Uterus (tissue), 3 donors: ENCODE measurements at regions not wholly inside any gene's neighbourhood (a gene's known extent, or its start where the extent isn't known, plus 50 kb on each side); places are given as distances from the start of the nearest gene placed in this dataset.

Experiments
- DNase-seq, 2 donors: peaks; one replicate each; pipeline ENCODE4 v3.0.0-alpha.2; 2019 to 2020
- H3K27ac ChIP-seq, 2 donors: fragments of 200-600 bp; sonication (generic); 1 replicate in 1 of 2; 2 replicates in 1 of 2; pipeline ENCODE4 v1.5.1; 2016 to 2018
- H3K27me3 ChIP-seq, 2 donors: fragments of 200-600 bp; sonication (generic); one replicate each; pipeline ENCODE4 v1.5.1; 2018 to 2019; ENCODE audit warnings: control low read depth in 1 of 2
- H3K36me3 ChIP-seq, 2 donors: fragments of 200-600 bp; sonication (generic); one replicate each; pipeline ENCODE4 v1.5.1; 2019; ENCODE audit warnings: control low read depth in 1 of 2
- H3K4me1 ChIP-seq, 2 donors: fragments of 200-600 bp; sonication (generic); one replicate each; pipeline ENCODE4 v1.5.1; 2018 to 2019; ENCODE audit warnings: control low read depth in 1 of 2
- H3K4me3 ChIP-seq, 2 donors: fragments of 200-600 bp; sonication (generic); 1 replicate in 1 of 2; 2 replicates in 1 of 2; pipeline ENCODE4 v1.5.1; 2018 to 2019; ENCODE audit warnings: mild to moderate bottlenecking in 1 of 2
- H3K9me3 ChIP-seq, 2 donors: fragments of 200-600 bp; sonication (generic); one replicate each; pipeline ENCODE4 v1.5.1; 2019; ENCODE audit warnings: control low read depth in 1 of 2
- CTCF ChIP-seq, 4 experiments: fragments of 200-600 bp in 2 of 4; fragments of 450-650 bp in 2 of 4; sonication (generic) in 2 of 4; IDR thresholded peaks; one replicate each; pipeline ENCODE4 v1.5.1; 2016 to 2019; ENCODE audit warnings: antibody characterized with exemption in 4 of 4, mild to moderate bottlenecking in 2 of 4, moderate library complexity in 1 of 4
- POLR2A ChIP-seq, 2 donors: fragments of 450-650 bp; IDR thresholded peaks; one replicate each; pipeline ENCODE4 v1.6.1; 2016; ENCODE audit warnings: antibody characterized with exemption in 2 of 2, mild to moderate bottlenecking in 1 of 2, moderate library complexity in 1 of 2
- intact Hi-C: fragments of 100-400 bp; cut with DNase I; formaldehyde crosslinking; loops from one replicate; pipeline ENCODE4 v1.15.1; 2023; ENCODE audit warnings: low total_unique reads
- donor health status: DM: yes; HTN: yes; CAD: no.

- Histone ChIP-seq H3K27ac (no peak overlapping the region), H3K9me3 (no peaks in the 10 kb centered on the region), H3K27me3 (no peaks in the 10 kb centered on the region), H3K36me3 (no peaks in the 10 kb centered on the region), H3K4me3 (no peak overlapping the region), H3K4me1 (no peaks in the 10 kb centered on the region)
- DNase-seq, result no peak
- TF ChIP-seq POLR2A (IDR thresholded peaks at IDR 0.05), result no peak
- no peak for TF ChIP-seq CTCF (IDR thresholded peaks at IDR 0.05)
- intact Hi-C loops, result no loop called here
Observed at GRCh38 chr15:98554272-98555172, 93.8 kb upstream of the IGF1R start.

- H3K27ac ChIP-seq, result no peak overlapping the region
- H3K4me3 ChIP-seq, result no peak overlapping the region
- no peaks in the 10 kb centered on the region for H3K27me3 ChIP-seq
- no peaks in the 10 kb centered on the region for H3K36me3 ChIP-seq
- H3K4me1 ChIP-seq, result no peaks in the 10 kb centered on the region
- no peak for DNase-seq
- TF ChIP-seq CTCF (IDR thresholded peaks at IDR 0.05) (no peak), POLR2A (IDR thresholded peaks at IDR 0.05) (no peak)
- intact Hi-C loops, result no loop called here
- no peaks in the 10 kb centered on the region for H3K9me3 ChIP-seq
Observed at GRCh38 chr15:98555173-98555515, 93.2 kb upstream of the IGF1R start.

- Histone ChIP-seq H3K27ac (no peak overlapping the region), H3K36me3 (no peaks in the 10 kb centered on the region), H3K4me3 (no peak overlapping the region), H3K9me3 (no peaks in the 10 kb centered on the region), H3K27me3 (no peaks in the 10 kb centered on the region), H3K4me1 (no peaks in the 10 kb centered on the region)
- intact Hi-C loops, result no loop called here
- DNase-seq, result no peak
- TF ChIP-seq POLR2A (IDR thresholded peaks at IDR 0.05), result no peak
- TF ChIP-seq CTCF (IDR thresholded peaks at IDR 0.05), result no peak
Observed at GRCh38 chr15:98556321-98556720, 92.0 kb upstream of the IGF1R start.

- Histone ChIP-seq H3K27ac (no peak overlapping the region), H3K4me1 (no peaks in the 10 kb centered on the region), H3K9me3 (no peaks in the 10 kb centered on the region), H3K4me3 (no peak overlapping the region), H3K36me3 (no peaks in the 10 kb centered on the region), H3K27me3 (no peaks in the 10 kb centered on the region)
- TF ChIP-seq CTCF (IDR thresholded peaks at IDR 0.05), result no peak
- TF ChIP-seq POLR2A (IDR thresholded peaks at IDR 0.05), result no peak
- DNase-seq, result no peak
- intact Hi-C loops, result no loop called here
Observed at GRCh38 chr15:98560338-98560737, 88.0 kb upstream of the IGF1R start.

- Histone ChIP-seq H3K27ac (no peak overlapping the region), H3K4me3 (no peak overlapping the region), H3K9me3 (no peaks in the 10 kb centered on the region), H3K36me3 (no peaks in the 10 kb centered on the region), H3K4me1 (no peaks in the 10 kb centered on the region), H3K27me3 (no peaks in the 10 kb centered on the region)
- no peak for TF ChIP-seq POLR2A (IDR thresholded peaks at IDR 0.05)
- no peak for TF ChIP-seq CTCF (IDR thresholded peaks at IDR 0.05)
- intact Hi-C loops, result no loop called here
- no peak for DNase-seq
Observed at GRCh38 chr15:98561169-98561941, 87.0 kb upstream of the IGF1R start.
